A172 (cell line): ENCODE measurements at regions not wholly inside any gene's neighbourhood (a gene's known extent, or its start where the extent isn't known, plus 50 kb on each side); places are given as distances from the start of the nearest gene placed in this dataset.

Experiments used
- DNase-seq: peaks from one replicate; pipeline ENCODE4 v3.0.0-alpha.2; 2015; ENCODE audit warnings: low spot score

- DNase-seq: no peak
Observed at GRCh38 chr18:10033016-10033399, 119.2 kb downstream of the VAPA start.

GRCh38 chr18:10035281-10035991 is 121.6 kb downstream of the VAPA start:
- no peak for DNase-seq

DNA sequence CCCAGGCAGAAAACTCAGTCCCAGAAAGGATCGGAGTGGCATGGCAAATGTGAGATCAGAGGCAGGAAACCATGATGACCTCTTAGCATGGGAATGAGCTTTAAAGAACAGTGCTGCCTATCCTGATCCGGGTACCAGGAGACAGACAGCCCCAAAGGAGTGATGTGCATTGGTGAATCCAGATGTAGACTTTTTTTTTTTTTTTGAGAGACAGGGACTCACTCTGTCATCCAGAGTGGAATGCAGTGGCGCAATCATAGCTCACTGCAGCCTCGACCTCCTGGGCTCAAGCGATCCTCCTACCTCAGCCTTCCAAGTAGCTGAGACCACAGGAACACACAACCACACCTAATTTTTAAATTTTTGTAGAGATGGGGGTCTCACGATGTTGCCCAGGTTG is 122.7 kb downstream of the VAPA start:
- DNase-seq: no peak

GRCh38 chr18:10037181-10037580 is 123.4 kb downstream of the VAPA start:
- DNase-seq: no peak

DNA sequence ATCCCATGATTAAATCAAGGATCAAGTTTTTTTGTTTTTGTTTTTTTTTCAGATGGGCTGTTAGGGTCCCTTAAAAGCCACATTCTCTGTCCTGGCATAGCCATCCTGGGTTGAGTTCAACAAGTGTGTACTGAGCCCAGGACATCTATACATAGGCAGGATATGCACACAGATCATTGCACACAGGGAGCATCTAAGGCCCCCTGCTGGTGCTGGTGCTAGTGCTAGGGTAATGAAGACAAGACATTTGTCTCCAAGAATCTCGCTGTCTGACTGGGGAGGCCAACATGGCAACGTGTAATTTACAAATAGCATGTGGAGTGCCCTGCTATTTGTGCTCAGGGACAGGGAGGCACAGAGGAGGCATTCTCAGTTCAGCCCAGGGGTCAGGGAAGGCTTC is 124.5 kb downstream of the VAPA start:
- DNase-seq: no peak

GRCh38 chr18:10040287-10041011 is 126.6 kb downstream of the VAPA start:
- DNase-seq: no peak

GRCh38 chr18:10041180-10041579 is 127.4 kb downstream of the VAPA start:
- no peak for DNase-seq

GRCh38 chr18:10042492-10042891 is 128.7 kb downstream of the VAPA start:
- no peak for DNase-seq

GRCh38 chr18:10044054-10044453 is 130.2 kb downstream of the VAPA start:
- no peak for DNase-seq

- no peak for DNase-seq
Observed at GRCh38 chr18:10045296-10045891, 131.6 kb downstream of the VAPA start.

- DNase-seq: no peak
Observed at GRCh38 chr18:10046178-10046807, 132.5 kb downstream of the VAPA start.

GRCh38 chr18:10047237-10047636 is 133.4 kb downstream of the VAPA start:
- peak; percentile 69 for DNase-seq

- no peak for DNase-seq
Observed at GRCh38 chr18:10049747-10050146, 135.9 kb downstream of the VAPA start.

DNA sequence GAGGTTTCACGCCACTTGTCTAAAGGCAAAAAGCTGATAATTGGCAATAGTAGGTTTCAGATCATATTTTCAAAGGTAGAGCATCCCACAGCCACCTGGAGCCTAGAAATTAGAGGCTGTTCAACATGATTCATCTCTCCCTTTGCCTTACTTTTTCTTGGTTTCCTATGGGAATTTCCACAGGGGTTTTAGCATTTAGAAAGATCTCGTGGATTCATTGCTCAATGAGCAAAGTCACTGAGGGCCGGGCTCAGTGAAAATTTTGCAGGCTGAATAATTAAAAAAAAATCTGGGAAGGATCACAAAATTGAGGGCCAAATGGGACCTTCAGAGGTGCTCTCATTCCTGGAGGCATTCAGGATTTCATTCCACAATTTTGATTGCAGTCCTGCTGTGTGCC is 137.1 kb downstream of the VAPA start:
- no peak for DNase-seq

DNA sequence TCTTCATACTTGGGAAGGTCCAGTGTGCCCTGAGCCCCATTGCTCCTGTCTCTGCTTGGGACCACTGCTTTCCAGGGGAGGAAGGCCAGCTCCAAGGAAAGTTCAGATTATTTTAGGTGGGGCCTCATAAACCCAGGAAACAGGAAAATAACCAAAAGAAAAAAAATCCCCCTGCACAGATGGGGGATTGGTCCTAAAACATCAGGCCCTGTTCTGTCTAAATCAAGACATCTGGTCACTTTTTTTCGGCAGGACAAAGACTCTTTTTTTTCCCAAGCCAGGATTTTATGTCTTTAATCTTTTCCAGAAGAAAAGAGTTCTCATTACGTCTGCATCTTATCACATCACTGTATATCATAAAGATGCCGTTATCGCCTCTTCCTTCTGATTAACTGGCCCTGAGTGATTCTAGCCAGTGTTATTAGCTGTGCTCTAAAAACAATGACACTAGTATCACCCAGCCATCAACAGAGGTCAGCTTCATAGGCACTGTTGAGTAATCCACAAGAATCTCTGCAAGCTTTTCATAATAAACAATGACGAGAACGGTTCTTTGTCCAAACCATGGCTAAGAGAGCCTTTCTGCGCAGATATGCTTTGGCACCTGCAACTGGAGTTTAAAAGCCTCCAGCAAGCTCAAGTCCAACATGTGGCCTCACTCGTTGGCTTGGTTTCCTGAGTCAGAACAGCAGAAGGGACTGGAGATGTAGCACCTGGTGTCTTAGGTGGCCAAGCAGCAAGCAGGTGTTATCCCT is 138.2 kb downstream of the VAPA start:
- DNase-seq: no peak

DNA sequence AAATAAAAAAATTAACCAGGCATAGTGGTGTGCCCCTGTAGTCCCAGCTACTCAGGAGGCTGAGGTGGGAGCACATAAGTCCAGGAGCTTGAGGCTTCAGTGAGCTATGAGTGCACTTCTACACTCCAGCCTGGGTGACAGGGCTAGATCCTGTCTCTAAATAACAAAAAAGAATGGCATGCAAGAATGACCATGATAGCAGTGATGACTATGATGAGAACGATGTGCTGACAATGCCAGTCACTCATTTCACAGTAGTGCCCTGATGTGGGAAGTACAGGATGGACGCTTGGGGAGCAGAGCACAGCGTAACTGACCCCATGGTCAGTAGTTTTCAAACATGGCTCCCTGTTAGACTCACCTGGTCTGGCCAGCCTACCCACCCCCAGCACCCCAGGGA is 139.1 kb downstream of the VAPA start:
- no peak for DNase-seq

DNA sequence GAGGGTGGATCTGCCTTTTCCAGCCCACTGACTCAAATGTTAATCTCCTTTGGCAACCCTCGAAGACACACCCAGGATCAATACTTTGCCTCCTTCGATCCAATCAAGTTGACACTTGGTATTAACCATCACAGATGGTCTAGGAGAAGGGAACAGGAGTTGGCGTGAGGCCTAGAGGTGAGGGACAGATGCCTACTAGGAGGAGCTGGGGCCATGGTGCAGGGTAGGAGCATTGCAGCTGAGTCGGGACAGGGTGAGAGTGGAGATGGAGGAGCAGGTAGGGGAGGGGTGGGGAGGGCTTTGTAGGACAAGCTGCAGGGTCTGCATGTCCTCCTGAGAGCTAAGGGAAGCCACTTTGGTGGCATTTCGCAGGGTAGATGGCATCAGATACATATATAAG is 140.0 kb downstream of the VAPA start:
- no peak for DNase-seq

GRCh38 chr18:10054366-10054765 is 140.6 kb downstream of the VAPA start:
- no peak for DNase-seq

GRCh38 chr18:10055125-10055750 is 141.4 kb downstream of the VAPA start:
- DNase-seq: no peak

DNA sequence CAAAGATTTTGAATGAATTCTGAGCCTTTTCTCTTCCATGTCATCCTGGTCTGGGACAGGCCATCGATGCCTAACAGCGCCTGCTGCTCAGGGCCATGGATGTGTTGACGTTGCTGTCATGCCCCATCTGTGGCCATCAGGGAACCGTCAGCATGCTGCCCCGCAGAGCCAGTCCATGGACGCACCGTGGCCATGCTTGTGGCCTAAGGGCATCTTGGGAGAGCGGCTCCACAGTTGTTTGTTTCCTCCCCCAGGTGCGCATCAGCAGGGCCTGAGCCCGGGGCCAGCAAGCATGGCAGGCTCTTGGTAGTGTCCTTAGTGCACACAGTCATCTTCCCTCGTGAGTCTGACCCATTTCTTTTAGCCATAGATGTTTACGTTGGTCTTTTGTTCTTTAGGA is 142.7 kb downstream of the VAPA start:
- no peak for DNase-seq

DNA sequence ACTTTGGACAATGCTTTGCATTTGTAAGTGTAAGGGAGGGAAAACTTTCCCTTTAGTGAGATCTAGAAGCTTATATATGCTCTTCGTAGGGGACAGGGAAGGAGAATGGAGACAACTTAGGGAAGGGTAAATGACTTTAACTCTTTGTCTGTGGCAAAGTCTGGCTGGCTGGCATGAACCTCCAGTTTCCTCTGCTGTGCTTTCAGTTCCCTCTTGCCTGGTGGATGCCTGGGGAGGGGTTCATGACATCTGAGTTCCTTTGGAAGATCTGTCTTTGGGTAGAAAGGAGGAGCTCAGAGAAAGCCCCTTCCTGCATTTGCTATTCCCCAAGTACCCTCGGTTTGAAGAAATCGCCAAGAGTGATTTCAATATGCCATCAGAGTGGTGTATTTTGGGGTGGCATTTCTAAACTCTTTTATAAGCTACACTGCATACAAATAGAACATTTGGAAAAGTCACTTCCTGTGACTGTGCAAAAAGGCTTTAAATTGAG is 143.6 kb downstream of the VAPA start:
- DNase-seq: no peak
